Renal cortical epithelial cell (primary cell): ENCODE measurements at regions not wholly inside any gene's neighbourhood (a gene's known extent, or its start where the extent isn't known, plus 50 kb on each side); places are given as distances from the start of the nearest gene placed in this dataset.

Experiments
- DNase-seq: peaks from one replicate; pipeline ENCODE4 v3.0.0-alpha.2; 2011; ENCODE audit warnings: low read depth

DNA sequence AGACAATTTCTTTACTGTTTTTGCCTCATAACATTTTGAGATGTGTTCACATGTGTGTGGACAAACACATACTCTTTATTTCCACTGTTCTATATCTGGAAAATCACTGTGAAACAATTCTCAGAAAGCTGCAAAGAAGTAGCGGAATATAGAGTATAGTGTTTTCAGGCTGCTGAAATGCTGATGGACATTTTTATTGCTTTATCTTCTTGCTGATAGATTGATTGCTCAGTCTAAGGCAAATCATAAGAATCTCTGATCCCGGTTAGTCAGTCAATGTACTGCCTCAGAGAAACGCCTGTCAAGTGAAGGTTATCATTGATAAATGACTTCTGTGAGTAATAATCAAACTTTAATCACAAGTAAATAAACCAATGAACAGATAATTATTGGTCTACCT is 364.9 kb upstream of the CTNND2 start:
- no peak for DNase-seq

DNA sequence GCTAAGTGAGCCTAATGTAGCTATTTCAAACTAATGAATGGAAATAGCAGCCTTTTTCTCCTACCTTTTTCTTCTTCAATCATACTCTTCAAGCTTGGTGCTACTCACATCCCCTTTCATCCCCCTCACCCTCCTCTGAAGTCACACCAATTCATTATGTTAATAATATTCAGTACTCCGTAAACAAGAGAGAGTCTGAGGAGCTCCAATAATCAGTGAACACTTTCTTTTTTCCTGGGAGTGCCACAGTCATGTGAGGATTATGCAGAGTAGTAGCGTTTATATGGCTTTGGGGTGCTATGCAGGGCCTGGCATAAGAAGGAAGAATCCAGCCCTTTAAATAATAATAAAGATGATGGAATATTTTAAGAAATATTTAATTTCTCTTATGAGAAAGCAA is 354.3 kb upstream of the CTNND2 start:
- DNase-seq: no peak

DNA sequence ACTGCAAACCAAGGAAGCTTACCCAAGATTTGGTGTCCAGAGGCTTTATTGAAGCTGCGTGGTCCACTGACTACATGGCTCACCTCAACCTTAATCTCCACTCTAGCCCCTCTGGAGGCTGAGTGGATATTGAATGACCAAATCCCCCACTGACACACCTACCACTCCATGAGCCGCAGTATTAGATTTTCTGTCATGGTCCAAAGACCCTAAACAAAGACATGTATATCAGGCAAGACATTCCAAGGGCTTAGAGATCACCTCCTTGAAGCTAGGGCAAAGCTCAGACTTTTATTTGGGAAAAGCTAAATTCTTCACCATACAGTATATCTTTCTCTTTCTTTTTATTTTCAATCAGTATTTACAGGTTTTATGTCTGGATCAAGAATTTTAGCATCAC is 346.2 kb upstream of the CTNND2 start:
- no peak for DNase-seq

DNA sequence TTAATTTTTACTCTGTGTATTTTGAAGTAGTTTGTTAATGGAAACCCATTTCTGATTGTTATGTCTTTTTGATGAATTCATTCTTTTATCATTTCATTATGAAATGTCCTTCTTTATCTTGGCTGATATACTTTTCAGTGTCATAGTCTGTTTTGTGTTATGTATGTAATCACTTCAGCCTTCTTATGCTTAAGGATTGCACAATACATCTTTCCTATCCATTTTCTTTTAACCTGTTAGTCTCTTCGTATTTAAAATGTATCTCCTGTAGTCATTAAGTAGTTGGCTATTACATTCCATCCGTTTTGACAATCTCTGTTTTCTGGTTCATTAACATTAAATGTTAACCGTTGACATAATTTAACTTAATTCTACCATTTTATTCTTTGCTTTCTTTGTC is 344.6 kb upstream of the CTNND2 start:
- DNase-seq: no peak

DNA sequence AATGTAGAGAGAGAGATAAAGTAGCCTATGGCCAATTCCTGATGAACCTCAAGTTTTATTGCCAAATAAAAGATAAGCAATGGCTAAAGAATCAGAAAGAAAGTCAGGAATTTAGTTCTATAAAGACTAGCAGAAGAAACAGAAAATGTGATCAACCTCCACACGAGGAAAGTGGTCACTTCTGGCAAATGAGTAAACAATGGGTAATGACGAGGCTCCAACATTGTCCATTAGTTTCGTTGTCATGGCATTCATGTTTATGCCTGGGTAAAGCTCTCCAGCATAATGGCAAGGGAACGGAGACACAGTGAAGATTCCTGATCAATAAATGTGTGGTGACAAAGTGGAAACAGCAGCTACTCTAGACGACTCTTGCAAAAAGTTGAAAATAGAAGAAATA is 341.8 kb upstream of the CTNND2 start:
- no peak for DNase-seq

DNA sequence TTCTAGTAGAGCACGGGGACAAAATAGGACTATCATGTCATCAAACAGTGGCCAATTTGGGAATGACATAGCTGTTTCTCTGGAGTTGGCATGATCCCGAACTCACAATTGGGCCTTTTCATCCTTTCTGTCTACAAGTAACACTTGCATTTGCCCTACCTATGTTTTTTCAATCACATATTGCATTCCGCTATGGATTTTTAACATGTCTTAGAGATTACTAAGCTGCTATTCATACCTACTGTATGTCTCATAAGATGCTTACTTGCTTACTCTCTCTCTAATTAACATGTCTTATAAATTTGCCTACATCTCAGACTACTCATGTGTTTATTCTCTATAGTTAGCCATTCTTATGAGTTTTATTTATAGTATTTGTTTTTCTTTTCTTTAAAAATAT is 341.2 kb upstream of the CTNND2 start:
- no peak for DNase-seq

DNA sequence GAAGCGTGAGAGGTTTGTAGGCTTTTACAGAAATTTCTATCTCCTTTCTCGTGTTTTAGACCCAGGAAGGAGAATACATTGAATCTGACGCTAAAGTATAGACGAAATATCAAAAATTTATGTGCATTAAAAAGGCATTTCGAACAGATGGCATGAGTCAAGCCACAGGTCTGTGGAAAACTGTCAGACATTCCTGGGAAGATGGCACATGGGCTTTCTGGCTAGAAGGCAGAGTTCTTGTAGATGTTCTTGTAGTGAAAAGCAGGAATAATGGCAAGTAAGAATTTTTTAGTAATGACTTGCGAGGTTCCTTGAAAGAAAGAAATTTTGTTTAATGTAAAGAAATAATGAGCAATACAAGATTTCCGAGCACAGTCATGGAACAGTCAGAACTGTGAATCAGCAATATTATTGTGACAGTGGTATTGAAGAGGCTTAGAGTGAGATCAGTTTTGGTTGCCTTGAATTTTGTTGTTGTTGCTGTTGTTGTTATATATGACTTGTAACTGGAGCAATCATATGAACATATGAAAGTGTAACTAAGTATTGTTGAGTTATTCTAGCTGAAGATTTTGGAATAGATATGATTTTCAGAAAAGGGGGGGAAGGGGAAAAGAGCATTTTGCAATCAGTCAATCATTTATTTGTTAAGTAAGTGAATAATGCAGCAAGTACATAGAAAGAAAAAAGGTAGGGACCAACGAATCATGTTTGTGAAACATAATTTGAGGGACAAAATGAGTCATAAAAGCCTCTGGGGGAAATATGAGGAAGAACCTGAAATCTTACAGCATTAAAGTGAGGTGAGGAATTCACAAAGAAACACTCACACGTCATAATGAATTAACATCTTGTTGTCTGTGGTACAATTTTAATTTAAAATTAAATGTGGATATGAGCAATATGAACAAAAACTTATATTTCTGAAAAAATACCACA is 339.0 kb upstream of the CTNND2 start:
- DNase-seq: peak; percentile 4

DNA sequence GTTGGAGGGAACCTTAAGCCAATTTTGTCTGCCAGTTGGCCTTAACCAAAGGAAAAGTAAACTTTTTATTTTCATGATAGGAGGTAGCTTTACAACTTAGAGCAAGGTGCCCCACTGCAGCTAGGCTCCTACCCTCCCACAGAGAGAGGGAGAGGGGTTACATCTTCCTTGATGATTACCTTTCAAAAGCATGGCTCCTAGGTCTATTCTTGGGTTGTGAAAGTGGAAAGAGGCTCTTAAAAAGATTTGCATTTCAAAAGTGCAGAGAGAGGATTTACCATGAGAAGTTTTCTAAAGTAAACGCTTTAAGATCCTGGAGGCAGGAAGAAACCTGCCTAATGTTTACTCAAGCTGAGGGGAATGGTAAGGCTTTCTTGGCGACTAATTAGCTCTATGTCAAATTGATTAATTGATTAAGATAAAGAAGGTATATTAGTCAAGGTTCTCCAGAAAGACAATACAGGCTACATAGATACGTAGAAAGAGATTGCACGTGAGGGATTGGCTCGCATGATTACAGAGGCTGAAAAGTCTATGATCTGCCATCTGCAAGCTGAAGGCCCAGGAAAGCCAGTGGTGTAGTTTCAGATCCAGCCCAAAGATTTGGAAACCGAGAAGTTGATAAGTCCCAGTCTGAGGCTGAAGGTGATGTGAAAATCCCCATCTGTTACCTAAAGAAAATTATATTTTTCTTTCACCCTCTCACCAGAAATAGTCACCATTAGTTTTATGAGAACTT is 333.8 kb upstream of the CTNND2 start:
- no peak for DNase-seq

DNA sequence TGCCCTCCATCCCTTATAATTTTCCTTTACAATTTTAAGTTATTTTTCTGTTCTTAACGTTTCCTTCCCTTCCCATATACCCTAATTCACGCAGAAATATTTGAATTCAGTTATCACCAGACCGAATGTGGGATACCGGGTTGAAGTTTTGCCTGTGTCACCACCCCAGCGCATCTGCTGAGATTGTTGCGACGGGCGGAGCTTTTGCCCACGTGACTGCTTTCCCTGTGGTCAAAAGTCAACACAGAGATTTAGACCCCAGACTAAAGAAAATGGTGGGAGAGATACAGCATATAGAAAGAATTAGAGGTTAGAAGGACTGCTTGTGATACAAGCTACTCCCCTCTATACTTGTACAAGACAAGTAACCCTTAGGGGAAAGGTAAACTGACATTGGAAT is 326.4 kb upstream of the CTNND2 start:
- DNase-seq: no peak

DNA sequence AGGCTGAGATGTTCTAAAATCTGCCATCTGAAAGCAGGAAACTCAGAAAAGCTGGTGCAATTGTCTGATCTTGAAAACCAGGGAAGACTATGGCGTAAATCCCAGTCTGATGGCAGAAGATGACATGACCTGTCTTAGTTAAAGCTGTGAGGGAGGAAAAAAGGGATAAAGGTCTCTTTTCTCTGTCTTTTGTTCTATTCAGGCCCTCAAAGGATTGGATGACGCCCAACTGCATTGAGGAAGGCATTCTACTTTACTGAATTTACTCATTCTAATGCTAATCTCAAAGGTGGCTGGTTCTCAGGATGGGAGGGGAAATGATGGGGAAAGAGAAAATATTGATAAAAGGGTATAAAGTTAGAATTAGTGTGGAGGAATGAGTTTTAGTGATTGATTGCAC is 312.8 kb upstream of the CTNND2 start:
- DNase-seq: no peak

DNA sequence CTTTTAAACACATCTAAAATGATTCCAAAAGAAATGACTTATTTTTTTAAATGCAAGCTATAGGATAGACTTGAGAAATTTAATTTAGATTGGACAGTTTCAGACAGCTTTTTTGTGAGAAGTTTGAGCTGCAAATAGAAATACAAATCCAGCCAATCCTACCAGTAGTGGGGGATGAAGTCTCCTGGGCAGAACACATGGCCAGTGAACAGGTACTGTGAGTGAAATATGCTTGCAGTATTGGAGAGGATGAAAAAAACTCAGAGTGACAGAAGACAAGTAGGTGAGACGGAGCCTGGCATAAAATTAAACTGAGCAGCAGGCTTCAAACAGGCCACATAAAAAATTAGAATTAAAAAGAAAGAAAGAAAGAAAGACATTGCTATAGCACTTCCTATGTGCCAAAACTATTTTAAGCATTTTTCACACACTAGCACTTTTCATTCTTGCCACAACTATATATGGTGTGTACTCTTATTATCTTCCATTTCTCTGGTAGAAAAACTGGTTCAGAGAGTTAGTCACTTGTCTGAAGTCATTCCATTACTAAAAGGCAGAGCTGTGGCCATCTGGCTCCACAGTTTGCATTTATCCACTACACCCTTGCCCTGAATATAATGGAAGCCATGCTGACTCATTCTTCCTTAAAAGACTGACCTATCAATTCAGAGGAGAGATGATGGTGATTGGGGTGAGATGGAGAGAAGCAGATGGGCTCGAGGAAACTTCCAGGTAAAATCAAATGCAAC is 310.2 kb upstream of the CTNND2 start:
- no peak for DNase-seq

DNA sequence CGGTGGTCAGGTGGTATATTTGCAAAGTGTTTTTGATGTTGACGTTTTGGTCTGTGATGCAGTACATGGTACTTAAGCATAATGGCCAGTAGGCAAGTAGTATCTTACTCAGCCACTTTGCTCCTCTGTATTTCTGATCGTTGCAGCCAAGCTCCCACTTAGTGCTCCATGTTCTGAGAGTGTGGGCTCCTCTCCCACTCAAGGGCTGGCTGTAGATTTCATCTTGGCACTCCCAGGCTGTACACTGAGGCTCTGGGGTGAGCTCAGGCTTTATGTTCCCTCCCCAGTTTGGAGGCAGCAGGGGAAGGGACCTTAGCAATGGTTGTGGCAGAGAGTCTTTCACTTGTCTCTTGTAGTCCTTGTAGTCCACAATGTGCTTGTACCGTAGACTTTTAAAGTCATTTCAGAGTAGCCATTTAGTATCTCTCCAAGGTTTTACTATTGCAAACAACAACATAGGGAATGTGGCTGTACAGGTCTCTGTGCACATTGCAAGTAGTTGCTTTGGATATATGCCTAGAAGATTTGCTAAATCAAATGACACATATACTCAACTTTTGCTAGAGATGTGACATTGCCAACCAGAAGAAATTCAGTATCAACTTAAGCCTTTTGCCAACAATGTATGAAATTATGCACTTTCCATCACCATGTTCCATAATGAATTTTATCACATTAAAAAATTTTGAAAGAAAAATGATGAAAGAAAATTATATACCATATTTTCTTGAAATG is 304.3 kb upstream of the CTNND2 start:
- DNase-seq: no peak

DNA sequence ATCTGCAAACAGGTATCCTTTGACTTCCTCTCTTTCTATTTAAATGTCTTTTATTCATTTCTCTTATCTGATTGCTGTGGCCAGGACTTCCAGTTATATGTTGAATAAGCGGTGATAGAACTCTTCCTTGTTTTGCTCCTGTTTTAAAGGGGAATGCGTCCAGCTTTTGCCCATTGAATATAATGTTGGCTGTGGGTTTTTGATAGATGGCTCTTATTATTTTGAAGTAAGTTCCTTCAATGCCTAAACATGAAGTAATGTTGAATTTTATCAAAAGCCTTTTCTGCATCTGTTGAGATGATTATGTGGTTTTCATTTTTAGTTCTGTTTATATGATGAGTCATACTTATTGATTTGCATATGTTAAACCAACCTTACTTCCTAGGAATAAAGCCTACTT is 300.5 kb upstream of the CTNND2 start:
- DNase-seq: no peak

DNA sequence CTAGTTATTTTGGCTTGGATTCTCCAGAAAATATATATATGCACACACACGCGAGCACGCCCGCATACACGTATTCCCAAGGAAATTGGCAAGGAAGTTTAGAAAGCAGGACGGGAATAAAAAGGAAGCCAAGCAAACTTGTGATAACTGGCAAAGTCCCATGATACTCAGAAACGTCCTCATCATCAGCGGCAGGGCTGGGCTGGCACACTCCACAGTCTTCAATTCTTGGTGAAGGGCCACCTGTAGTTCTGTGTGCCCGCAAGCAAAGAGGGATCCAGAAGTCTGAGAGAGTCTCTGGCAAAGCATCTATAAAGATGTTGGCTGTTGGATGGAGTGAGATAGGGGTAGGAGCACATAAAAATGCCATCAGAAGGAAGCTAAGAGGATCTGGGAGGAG is 289.3 kb upstream of the CTNND2 start:
- DNase-seq: no peak

DNA sequence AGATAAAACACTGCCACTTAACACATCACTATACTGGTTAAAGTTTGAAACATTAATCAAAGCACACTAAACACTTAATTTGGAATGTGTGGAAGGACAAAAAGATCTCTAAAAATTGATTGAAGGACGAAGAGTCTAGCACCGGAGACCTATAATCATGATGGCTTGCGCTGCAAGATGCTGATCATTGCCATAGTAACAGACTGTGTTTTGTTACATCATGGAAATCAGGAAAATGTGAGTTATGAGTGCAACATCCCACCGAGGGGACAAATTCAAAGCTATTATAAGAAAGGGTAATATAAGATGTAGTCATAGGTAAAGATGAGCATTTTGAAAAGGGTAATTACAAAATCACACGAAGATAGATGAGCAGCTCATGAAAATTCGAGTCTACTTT is 278.8 kb upstream of the CTNND2 start:
- DNase-seq: no peak

DNA sequence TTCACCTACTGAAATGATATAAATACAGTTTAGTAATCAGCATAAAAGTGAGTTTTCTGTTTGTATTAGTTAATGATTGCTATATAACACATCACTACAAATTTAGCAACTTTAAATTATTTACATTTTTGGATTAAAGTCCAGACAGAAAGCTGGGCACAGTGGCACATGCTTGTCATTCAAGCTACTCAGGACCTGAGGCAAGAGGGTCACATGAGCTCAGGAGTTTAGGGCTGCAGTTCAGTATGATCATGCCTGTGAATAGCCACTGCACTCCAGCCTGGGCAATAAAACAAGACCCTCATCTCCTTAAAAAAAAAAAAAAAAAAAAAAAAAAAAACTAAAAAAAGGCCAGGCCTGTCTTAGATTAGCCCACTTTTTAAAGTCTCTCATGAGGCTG is 273.6 kb upstream of the CTNND2 start:
- no peak for DNase-seq

DNA sequence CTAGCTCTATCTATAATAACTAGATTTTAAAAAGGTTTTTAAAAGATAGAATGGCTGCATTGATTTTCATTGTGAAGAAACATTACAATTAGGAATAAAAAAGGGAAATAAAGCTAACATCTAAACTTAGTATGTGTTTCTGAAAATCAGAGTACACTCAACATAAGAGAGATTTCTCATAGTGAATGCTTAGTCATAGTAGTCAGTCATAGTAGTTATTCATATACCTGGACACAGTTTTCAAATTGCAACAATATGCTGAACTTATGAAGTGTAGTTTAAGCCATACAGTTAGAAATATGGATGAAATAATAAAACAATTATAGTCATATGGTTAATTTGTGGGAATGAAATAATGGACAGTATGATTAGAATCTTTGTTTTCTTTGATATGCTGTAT is 273.0 kb upstream of the CTNND2 start:
- DNase-seq: no peak

DNA sequence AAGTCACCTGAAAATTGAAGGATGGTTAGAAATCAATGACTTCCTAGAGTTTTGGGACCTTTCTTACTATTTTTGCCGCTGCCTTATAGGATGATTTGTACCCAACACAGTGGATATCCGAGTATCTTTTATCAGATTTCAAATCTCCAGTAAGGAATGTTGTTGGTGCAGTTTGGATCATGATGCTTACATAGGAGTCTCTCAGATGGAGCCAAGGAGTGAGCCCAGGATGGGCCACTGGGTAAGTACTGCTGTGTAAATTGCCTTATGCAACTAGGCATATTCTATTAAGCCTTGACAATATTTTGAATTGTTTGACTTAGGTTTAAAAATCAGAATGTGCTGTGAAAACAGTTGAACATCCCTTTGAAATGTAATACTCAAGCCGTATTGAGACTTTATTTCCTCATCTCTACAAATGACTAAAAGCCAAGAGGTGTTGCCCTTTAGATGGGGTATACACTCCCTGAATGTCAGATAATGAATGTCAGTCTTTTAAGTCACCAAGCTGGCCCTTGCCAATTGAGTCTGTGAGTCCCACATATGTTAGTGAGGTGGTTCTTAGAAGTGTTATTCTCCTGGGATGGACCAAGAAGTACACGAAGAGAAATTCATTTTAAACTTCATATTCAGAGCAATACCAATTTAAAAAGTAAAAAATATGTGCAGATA is 271.8 kb upstream of the CTNND2 start:
- DNase-seq: no peak

DNA sequence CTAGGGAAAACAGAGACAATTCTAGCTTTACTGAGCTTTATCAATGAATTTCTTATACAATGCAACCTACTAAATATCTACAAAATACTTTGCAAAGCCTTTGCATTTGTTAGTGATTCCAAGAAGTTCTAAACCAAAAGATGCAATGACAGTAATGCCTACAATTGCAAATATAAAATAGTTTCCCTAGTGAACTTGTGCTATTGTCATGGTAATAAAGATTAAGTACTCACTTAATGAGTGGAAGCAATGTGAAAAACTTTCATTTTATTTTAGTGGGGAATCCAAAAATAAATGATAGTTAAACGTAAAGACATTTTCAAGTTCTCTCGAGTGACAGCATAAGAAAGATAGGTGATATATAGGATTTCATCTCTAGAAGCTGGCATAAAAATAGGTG is 270.5 kb upstream of the CTNND2 start:
- DNase-seq: no peak

DNA sequence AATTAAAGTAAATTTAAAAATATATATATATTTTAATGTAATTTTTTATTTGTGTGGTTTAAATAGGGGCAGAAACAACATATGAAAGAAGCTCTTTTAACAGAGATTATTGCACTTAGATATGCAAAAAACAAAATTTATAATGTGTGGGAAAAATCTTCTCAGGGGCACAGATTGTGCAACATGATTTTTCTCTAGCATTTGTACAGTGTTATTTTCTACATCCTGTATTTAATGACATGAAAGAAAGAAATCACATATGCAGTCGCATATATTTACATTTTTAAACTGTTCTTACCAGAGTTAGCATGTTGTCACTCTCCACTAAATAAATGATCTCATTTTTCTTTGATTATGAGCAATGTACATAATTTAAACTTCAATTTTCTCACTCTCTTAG is 265.3 kb upstream of the CTNND2 start:
- no peak for DNase-seq

DNA sequence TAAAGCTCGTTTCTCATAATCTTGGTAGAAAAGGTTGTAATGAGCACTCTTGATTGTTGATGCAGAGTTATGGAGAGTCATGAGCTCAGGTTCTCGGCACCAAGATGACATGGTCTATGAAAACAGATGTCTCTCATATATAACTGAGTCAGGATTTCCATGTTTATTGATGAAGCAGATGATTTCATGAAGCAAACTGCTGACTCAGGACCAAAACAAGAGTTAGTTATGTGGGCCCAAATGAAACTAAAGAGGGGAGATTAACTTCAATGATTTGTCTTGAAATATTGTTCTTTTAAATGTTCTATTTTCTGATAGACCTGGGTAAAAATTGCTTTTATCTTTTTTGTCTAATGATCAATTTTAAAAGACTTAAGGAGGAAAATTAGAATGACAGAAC is 258.6 kb upstream of the CTNND2 start:
- no peak for DNase-seq
